ENCODE measurements at regions not wholly inside any gene's neighbourhood (a gene's known extent, or its start where the extent isn't known, plus 50 kb on each side); places are given as distances from the start of the nearest gene placed in this dataset.

GRCh38 chr7:69228212-69228811 lies 370.0 kb upstream of the AUTS2 start:
- DNase-seq: no peak
- H3K9ac ChIP-seq (ENCODE audit: low read length): no peak overlapping the region
- no peaks in the 10 kb centered on the region for H3F3A ChIP-seq (ENCODE audit: insufficient read depth, low read length)
- H3K79me2 ChIP-seq (ENCODE audit: low read length): no peaks in the 10 kb centered on the region
- TF ChIP-seq, protein P1, sequence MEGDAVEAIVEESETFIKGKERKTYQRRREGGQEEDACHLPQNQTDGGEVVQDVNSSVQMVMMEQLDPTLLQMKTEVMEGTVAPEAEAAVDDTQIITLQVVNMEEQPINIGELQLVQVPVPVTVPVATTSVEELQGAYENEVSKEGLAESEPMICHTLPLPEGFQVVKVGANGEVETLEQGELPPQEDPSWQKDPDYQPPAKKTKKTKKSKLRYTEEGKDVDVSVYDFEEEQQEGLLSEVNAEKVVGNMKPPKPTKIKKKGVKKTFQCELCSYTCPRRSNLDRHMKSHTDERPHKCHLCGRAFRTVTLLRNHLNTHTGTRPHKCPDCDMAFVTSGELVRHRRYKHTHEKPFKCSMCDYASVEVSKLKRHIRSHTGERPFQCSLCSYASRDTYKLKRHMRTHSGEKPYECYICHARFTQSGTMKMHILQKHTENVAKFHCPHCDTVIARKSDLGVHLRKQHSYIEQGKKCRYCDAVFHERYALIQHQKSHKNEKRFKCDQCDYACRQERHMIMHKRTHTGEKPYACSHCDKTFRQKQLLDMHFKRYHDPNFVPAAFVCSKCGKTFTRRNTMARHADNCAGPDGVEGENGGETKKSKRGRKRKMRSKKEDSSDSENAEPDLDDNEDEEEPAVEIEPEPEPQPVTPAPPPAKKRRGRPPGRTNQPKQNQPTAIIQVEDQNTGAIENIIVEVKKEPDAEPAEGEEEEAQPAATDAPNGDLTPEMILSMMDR (IDR thresholded peaks at IDR 0.05; ENCODE audit: low read length): no peak
- TF ChIP-seq EZH2phosphoT487 (IDR thresholded peaks at IDR 0.05; ENCODE audit: low read length): no peak
- TF ChIP-seq EZH2 (optimal IDR thresholded peaks at IDR 0.05; ENCODE audit: low read depth, low read length): no peak
- no peak overlapping the region for H3K4me2 ChIP-seq (ENCODE audit: low read depth, low read length)
- H3K9me2 ChIP-seq (replicated peaks; ENCODE audit: insufficient read depth, low read length): no peaks in the 10 kb centered on the region
- no peak overlapping the region for H3K27ac ChIP-seq (ENCODE audit: low read length)
- no peaks in the 10 kb centered on the region for H3K4me1 ChIP-seq (ENCODE audit: low read length)
- H2AFZ ChIP-seq (ENCODE audit: low read length): no peak overlapping the region
- no peaks in the 10 kb centered on the region for H3K27me3 ChIP-seq (replicated peaks; ENCODE audit: insufficient read depth, low read length)
- no peak overlapping the region for H3K4me3 ChIP-seq (ENCODE audit: low read length)
- H3K9me3 ChIP-seq (replicated peaks; ENCODE audit: insufficient read depth, low read length): no peaks in the 10 kb centered on the region
- H3K36me3 ChIP-seq (replicated peaks; ENCODE audit: insufficient read depth, low read length): no peaks in the 10 kb centered on the region
- H4K20me1 ChIP-seq (ENCODE audit: insufficient read depth, low read length): no peaks in the 10 kb centered on the region

DNA sequence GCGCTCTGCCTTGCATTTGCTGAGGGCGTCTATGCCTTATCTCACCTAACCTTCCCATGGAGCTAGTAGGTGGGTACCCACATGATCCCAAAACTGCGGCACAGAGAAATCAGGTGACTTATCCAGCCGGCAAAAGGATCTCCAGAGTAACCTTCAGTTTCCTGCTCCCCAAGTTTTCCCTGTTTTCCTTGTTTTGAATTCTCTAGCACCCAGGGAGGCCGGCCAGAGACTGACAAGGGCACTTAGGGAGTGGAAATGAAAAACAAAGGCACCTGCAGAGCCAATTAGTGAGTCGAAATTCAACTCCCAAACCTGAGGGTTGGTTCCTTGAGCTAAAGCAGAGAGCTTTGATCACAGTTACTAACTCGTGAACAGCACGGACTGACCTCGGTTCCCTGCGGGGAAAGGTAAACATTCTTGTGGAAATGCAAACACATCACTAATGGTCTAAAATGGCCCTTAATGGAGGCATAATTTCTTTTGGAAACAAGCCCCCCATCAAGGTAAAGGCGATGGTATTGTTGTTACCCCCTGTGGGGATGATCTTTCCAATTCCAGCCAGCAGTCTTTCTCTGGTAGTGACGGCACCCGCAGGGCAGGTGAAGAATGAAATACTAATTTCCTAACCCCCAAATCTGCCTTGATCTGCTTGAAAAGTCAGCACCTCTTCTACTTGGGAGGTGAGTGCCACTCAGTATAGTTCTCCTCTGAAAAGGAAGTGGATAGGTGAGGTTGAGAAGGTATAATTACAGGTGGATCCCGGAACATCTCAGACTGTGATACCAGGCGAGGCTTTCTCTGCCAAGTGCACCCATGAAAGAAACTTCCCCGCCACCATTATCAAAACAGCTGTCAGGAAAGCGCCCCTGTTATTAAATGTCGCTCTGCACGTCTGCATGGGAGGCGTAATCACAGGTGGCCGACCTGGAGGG lies 365.6 kb upstream of the AUTS2 start:
- TF ChIP-seq, protein P1 (IDR thresholded peaks at IDR 0.05; ENCODE audit: low read length): no peak
- Histone ChIP-seq H4K20me1 (ENCODE audit: insufficient read depth, low read length) (no peaks in the 10 kb centered on the region), H3F3A (ENCODE audit: insufficient read depth, low read length) (no peaks in the 10 kb centered on the region), H3K9me3 (replicated peaks; ENCODE audit: insufficient read depth, low read length) (no peaks in the 10 kb centered on the region), H3K9me2 (replicated peaks; ENCODE audit: insufficient read depth, low read length) (no peaks in the 10 kb centered on the region), H3K4me2 (ENCODE audit: low read depth, low read length) (no peak overlapping the region), H3K36me3 (replicated peaks; ENCODE audit: insufficient read depth, low read length) (no peaks in the 10 kb centered on the region), H3K4me3 (ENCODE audit: low read length) (no peak overlapping the region), H3K9ac (ENCODE audit: low read length) (no peak overlapping the region), H3K79me2 (ENCODE audit: low read length) (no peaks in the 10 kb centered on the region), H3K27me3 (replicated peaks; ENCODE audit: insufficient read depth, low read length) (no peaks in the 10 kb centered on the region), H3K27ac (ENCODE audit: low read length) (no peak overlapping the region), H2AFZ (ENCODE audit: low read length) (no peak overlapping the region), H3K4me1 (ENCODE audit: low read length) (no peaks in the 10 kb centered on the region)
- DNase-seq: no peak

DNA sequence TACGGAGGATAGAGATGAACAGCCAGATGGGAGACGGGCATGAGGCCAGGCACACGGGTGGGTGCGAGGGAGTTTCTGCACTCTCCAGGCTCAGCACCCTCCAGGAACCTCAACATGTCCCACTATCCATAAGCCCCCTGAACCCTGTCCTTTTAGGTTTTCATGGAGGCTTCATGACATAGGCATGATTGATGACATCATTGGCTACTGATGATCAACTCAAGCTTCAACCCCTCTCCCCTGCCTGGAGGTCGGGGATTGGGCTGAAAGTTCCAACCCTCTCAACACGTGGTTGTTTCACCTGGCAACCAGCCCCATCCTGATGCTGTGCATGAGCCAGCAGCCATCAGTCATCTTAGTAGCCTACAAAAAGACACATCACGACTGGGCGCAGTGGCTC lies 360.7 kb upstream of the AUTS2 start:
- no peaks in the 10 kb centered on the region for H3K36me3 ChIP-seq (replicated peaks; ENCODE audit: insufficient read depth, low read length)
- H3K27ac ChIP-seq (ENCODE audit: low read length): no peak overlapping the region
- no peak for DNase-seq
- H3K79me2 ChIP-seq (ENCODE audit: low read length): no peaks in the 10 kb centered on the region
- no peak overlapping the region for H3K4me2 ChIP-seq (ENCODE audit: low read depth, low read length)
- no peaks in the 10 kb centered on the region for H3K4me1 ChIP-seq (ENCODE audit: low read length)
- H3K9me2 ChIP-seq (replicated peaks; ENCODE audit: insufficient read depth, low read length): no peaks in the 10 kb centered on the region
- no peak overlapping the region for H2AFZ ChIP-seq (ENCODE audit: low read length)
- TF ChIP-seq, protein P1 (IDR thresholded peaks at IDR 0.05; ENCODE audit: low read length): no peak
- no peak for TF ChIP-seq EZH2 (optimal IDR thresholded peaks at IDR 0.05; ENCODE audit: low read depth, low read length)
- no peaks in the 10 kb centered on the region for H3K27me3 ChIP-seq (replicated peaks; ENCODE audit: insufficient read depth, low read length)
- H3K9ac ChIP-seq (ENCODE audit: low read length): no peak overlapping the region
- H3K4me3 ChIP-seq (ENCODE audit: low read length): no peak overlapping the region
- H3K9me3 ChIP-seq (replicated peaks; ENCODE audit: insufficient read depth, low read length): no peaks in the 10 kb centered on the region
- H3F3A ChIP-seq (ENCODE audit: insufficient read depth, low read length): no peaks in the 10 kb centered on the region
- H4K20me1 ChIP-seq (ENCODE audit: insufficient read depth, low read length): no peaks in the 10 kb centered on the region
